Esophagus squamous epithelium (tissue), 5 donors: ENCODE measurements at regions not wholly inside any gene's neighbourhood (a gene's known extent, or its start where the extent isn't known, plus 50 kb on each side); places are given as distances from the start of the nearest gene placed in this dataset.

Experiments
- DNase-seq: peaks from one replicate; lab custom pipeline; 2025; lab: John Stamatoyannopoulos, UW
- H3K27ac ChIP-seq, 4 donors: fragments of 200-600 bp; sonication (generic); one replicate each; pipeline ENCODE4 v1.5.1; 2016 to 2019; ENCODE audit warnings: mild to moderate bottlenecking in 1 of 4
- H3K27me3 ChIP-seq, 4 donors: fragments of 200-600 bp; sonication (generic); 1 replicate in 3 of 4; 2 replicates in 1 of 4; pipeline versions ENCODE4 v1.5.1 to v1.6.0; 2017 to 2021; ENCODE audit warnings: antibody characterized with exemption in 1 of 4
- H3K36me3 ChIP-seq, 3 donors: fragments of 200-600 bp; sonication (generic); one replicate each; pipeline ENCODE4 v1.5.1; 2016 to 2019
- H3K4me1 ChIP-seq, 3 donors: fragments of 200-600 bp; sonication (generic); one replicate each; pipeline ENCODE4 v1.5.1; 2017 to 2019
- H3K4me3 ChIP-seq, 4 donors: fragments of 200-600 bp; sonication (generic); 1 replicate in 3 of 4; 2 replicates in 1 of 4; pipeline ENCODE4 v1.5.1; 2016 to 2019; ENCODE audit warnings: mild to moderate bottlenecking in 2 of 4, moderate library complexity in 1 of 4
- H3K9me3 ChIP-seq, 3 donors: fragments of 200-600 bp; sonication (generic); one replicate each; pipeline ENCODE4 v1.5.1; 2016 to 2019
- CTCF ChIP-seq, 6 experiments: fragments of 450-650 bp in 4 of 6; fragments of 200-600 bp in 2 of 6; sonication (generic) in 2 of 6; IDR thresholded peaks; one replicate each; pipeline ENCODE4 v1.5.1; 2016 to 2019; ENCODE audit warnings: antibody characterized with exemption in 6 of 6, mild to moderate bottlenecking in 4 of 6, moderate library complexity in 4 of 6
- POLR2A ChIP-seq, 4 donors: fragments of 450-650 bp; IDR thresholded peaks; one replicate each; pipeline ENCODE4 v1.6.1; 2017; ENCODE audit warnings: antibody characterized with exemption in 4 of 4, mild to moderate bottlenecking in 4 of 4, moderate library complexity in 3 of 4
- WGBS, 2 donors: methylation state at CpG; one replicate each; pipeline ENCODE4 v1.1.5; 2018; 5-methylcytosine and 5-hydroxymethylcytosine counted together
- intact Hi-C: fragments of 100-400 bp; cut with DNase I; formaldehyde crosslinking; loops from one replicate; pipeline ENCODE4 v1.15.0; 2022
- donor health status: DM: yes; HTN: yes; CAD: no.

- no peak overlapping the region for H3K4me3 ChIP-seq
- TF ChIP-seq POLR2A (IDR thresholded peaks at IDR 0.05) (no peak), CTCF (IDR thresholded peaks at IDR 0.05) (no peak)
- peaks cover 0 to 93% (median 7%) of the 10 kb centered on the region in 4 donors for H3K27me3 ChIP-seq
- H3K27ac ChIP-seq, result no peak overlapping the region
- no peaks in the 10 kb centered on the region for H3K36me3 ChIP-seq
- WGBS, 2 donors, result 63 to 93% methylated on average over 6 of the region's 16 CpGs
- H3K4me1 ChIP-seq, result peaks cover 0 to 17% (median 6%) of the 10 kb centered on the region in 3 donors
- no peaks in the 10 kb centered on the region for H3K9me3 ChIP-seq
- intact Hi-C loops, result loop anchor here (10.0 kb wide), 1 partner anchor 210 kb away; the partner anchor contains the start of gene RBFOX3
- DNase-seq, result no peak
Measured at GRCh38 chr17:79404136-79404911, 206.5 kb downstream of the RBFOX3 start.

GRCh38 chr17:79401704-79402674 lies 208.9 kb downstream of the RBFOX3 start:
- no peak for DNase-seq
- Histone ChIP-seq H3K4me3 (no peak overlapping the region), H3K36me3 (no peaks in the 10 kb centered on the region), H3K27ac (no peak overlapping the region), H3K9me3 (no peaks in the 10 kb centered on the region), H3K27me3 (peaks cover 0 to 97% (median 8%) of the 10 kb centered on the region in 4 donors), H3K4me1 (peaks cover 0 to 17% (median 6%) of the 10 kb centered on the region in 3 donors)
- TF ChIP-seq POLR2A (IDR thresholded peaks at IDR 0.05) (no peak), CTCF (IDR thresholded peaks at IDR 0.05) (no peak)
- 21 to 33% methylated on average over 19 to 22 of the region's 26 CpGs for WGBS, 2 donors
- intact Hi-C loops, result loop anchor here (10.0 kb wide), 1 partner anchor 213 kb away; the partner anchor contains the start of gene RBFOX3

- no peak for DNase-seq
- H3K4me3 ChIP-seq, result peak overlapping the region in 3 of 4 donors; percentile 17 to 60 (median 34)
- H3K27me3 ChIP-seq, result peaks cover 0 to 97% (median 8%) of the 10 kb centered on the region in 4 donors
Measured at GRCh38 chr17:79400989-79401703, 209.7 kb downstream of the RBFOX3 start.

GRCh38 chr17:79399610-79400144 lies 211.2 kb downstream of the RBFOX3 start:
- intact Hi-C loops, result loop anchor here (10.0 kb wide), 2 partner anchors 215 to 305 kb away; partner anchors contain the start of gene RBFOX3

More at GRCh38 chr17:79400989-79401703, 209.7 kb downstream of the RBFOX3 start:
- 14 to 15% methylated on average over 19 to 32 of the region's 33 CpGs for WGBS, 2 donors
- TF ChIP-seq POLR2A (IDR thresholded peaks at IDR 0.05) (no peak), CTCF (IDR thresholded peaks at IDR 0.05) (peak; percentile 80 to 90 (median 82))
- H3K4me1 ChIP-seq, result peaks cover 0 to 17% (median 6%) of the 10 kb centered on the region in 3 donors
- no peaks in the 10 kb centered on the region for H3K36me3 ChIP-seq
- no peak overlapping the region for H3K27ac ChIP-seq
- H3K9me3 ChIP-seq, result no peaks in the 10 kb centered on the region
- intact Hi-C loops, result loop anchor here (10.0 kb wide), 1 partner anchor 214 kb away; the partner anchor contains the start of gene RBFOX3

More at GRCh38 chr17:79399610-79400144, 211.2 kb downstream of the RBFOX3 start:
- Histone ChIP-seq H3K9me3 (no peaks in the 10 kb centered on the region), H3K36me3 (no peaks in the 10 kb centered on the region), H3K4me1 (peaks cover 0 to 17% (median 6%) of the 10 kb centered on the region in 3 donors), H3K4me3 (no peak overlapping the region), H3K27me3 (peaks cover 0 to 97% (median 8%) of the 10 kb centered on the region in 4 donors), H3K27ac (no peak overlapping the region)
- TF ChIP-seq CTCF (IDR thresholded peaks at IDR 0.05) (no peak), POLR2A (IDR thresholded peaks at IDR 0.05) (no peak)
- no peak for DNase-seq
- 31 to 32% methylated on average over 5 to 10 of the region's 15 CpGs for WGBS, 2 donors
